Stimulated activated CD4-positive, alpha-beta T cell treated with anti-CD3 and anti-CD28 coated beads, Interleukin-2, amount 100 ng/mL, for 4 hours (primary cell): ENCODE measurements at regions not wholly inside any gene's neighbourhood (a gene's known extent, or its start where the extent isn't known, plus 50 kb on each side); places are given as distances from the start of the nearest gene placed in this dataset.

Source experiments
- DNase-seq: peaks from one replicate; pipeline ENCODE4 v3.0.0-alpha.2; 2020; ENCODE audit warnings: low read depth

- no peak for DNase-seq
Observed at GRCh38 chr2:7888876-7889275, 793.0 kb upstream of the ID2 start.

- DNase-seq = no peak
Observed at GRCh38 chr2:7891312-7891711, 790.5 kb upstream of the ID2 start.

- no peak for DNase-seq
Observed at GRCh38 chr2:7895289-7895688, 786.6 kb upstream of the ID2 start.

GRCh38 chr2:7896940-7897487 lies 784.8 kb upstream of the ID2 start:
- DNase-seq = no peak

GRCh38 chr2:7899241-7899640 lies 782.6 kb upstream of the ID2 start:
- DNase-seq = no peak

GRCh38 chr2:7899923-7900322 lies 781.9 kb upstream of the ID2 start:
- no peak for DNase-seq

- DNase-seq = no peak
Observed at GRCh38 chr2:7900593-7900992, 781.3 kb upstream of the ID2 start.

- no peak for DNase-seq
Observed at GRCh38 chr2:7902251-7902765, 779.5 kb upstream of the ID2 start.

GRCh38 chr2:7904319-7904718 lies 777.5 kb upstream of the ID2 start:
- no peak for DNase-seq

- DNase-seq = no peak
Observed at GRCh38 chr2:7905756-7906155, 776.1 kb upstream of the ID2 start.

GRCh38 chr2:7906431-7906830 lies 775.4 kb upstream of the ID2 start:
- DNase-seq = no peak

- DNase-seq = no peak
Observed at GRCh38 chr2:7907041-7907440, 774.8 kb upstream of the ID2 start.

- no peak for DNase-seq
Observed at GRCh38 chr2:7910752-7911151, 771.1 kb upstream of the ID2 start.

- DNase-seq = no peak
Observed at GRCh38 chr2:7911196-7911595, 770.7 kb upstream of the ID2 start.

GRCh38 chr2:7913974-7914373 lies 767.9 kb upstream of the ID2 start:
- no peak for DNase-seq

GRCh38 chr2:7915302-7916091 lies 766.4 kb upstream of the ID2 start:
- no peak for DNase-seq

GRCh38 chr2:7916670-7917069 lies 765.2 kb upstream of the ID2 start:
- no peak for DNase-seq

GRCh38 chr2:7919510-7919909 lies 762.3 kb upstream of the ID2 start:
- no peak for DNase-seq

- DNase-seq = no peak
Observed at GRCh38 chr2:7924023-7924762, 757.7 kb upstream of the ID2 start.

- no peak for DNase-seq
Observed at GRCh38 chr2:7925506-7925905, 756.4 kb upstream of the ID2 start.

GRCh38 chr2:7927691-7928090 lies 754.2 kb upstream of the ID2 start:
- no peak for DNase-seq

GRCh38 chr2:7929281-7929680 lies 752.6 kb upstream of the ID2 start:
- DNase-seq = no peak
